Osteocyte (in vitro differentiated cells): ENCODE measurements at regions not wholly inside any gene's neighbourhood (a gene's known extent, or its start where the extent isn't known, plus 50 kb on each side); places are given as distances from the start of the nearest gene placed in this dataset.

Source experiments
- DNase-seq: peaks from one replicate; pipeline ENCODE4 v3.0.0; 2021; ENCODE audit warnings: mixed read lengths; ENCODE audit not compliant: unreplicated experiment; ENCODE audit errors: extremely low spot score
- H3K27ac Mint-ChIP-seq: one replicate; pipeline ENCODE4 v1.8.0; 2021; ENCODE audit warnings: mild to moderate bottlenecking, mixed read lengths; ENCODE audit not compliant: unreplicated experiment
- H3K27me3 Mint-ChIP-seq: one replicate; pipeline ENCODE4 v1.8.0; 2021; ENCODE audit warnings: mixed read lengths; ENCODE audit not compliant: unreplicated experiment
- H3K36me3 Mint-ChIP-seq: one replicate; pipeline ENCODE4 v1.8.0; 2021; ENCODE audit warnings: mixed read lengths; ENCODE audit not compliant: unreplicated experiment
- H3K4me1 Mint-ChIP-seq: one replicate; pipeline ENCODE4 v1.8.0; 2021; ENCODE audit warnings: mixed read lengths; ENCODE audit not compliant: unreplicated experiment
- H3K4me3 Mint-ChIP-seq: one replicate; pipeline ENCODE4 v1.8.0; 2021; ENCODE audit warnings: mild to moderate bottlenecking, moderate library complexity, mixed read lengths; ENCODE audit not compliant: unreplicated experiment
- H3K9me3 Mint-ChIP-seq: one replicate; pipeline ENCODE4 v1.8.0; 2021; ENCODE audit warnings: mixed read lengths; ENCODE audit not compliant: unreplicated experiment
- TF ChIP-seq, protein P1 (sequence below): fragments of 200-600 bp; sonication (generic); IDR thresholded peaks from 2 replicates; pipeline ENCODE4 v1.5.0; 2021; ENCODE audit warnings: antibody characterized with exemption, mild to moderate bottlenecking, moderate library complexity

DNA sequence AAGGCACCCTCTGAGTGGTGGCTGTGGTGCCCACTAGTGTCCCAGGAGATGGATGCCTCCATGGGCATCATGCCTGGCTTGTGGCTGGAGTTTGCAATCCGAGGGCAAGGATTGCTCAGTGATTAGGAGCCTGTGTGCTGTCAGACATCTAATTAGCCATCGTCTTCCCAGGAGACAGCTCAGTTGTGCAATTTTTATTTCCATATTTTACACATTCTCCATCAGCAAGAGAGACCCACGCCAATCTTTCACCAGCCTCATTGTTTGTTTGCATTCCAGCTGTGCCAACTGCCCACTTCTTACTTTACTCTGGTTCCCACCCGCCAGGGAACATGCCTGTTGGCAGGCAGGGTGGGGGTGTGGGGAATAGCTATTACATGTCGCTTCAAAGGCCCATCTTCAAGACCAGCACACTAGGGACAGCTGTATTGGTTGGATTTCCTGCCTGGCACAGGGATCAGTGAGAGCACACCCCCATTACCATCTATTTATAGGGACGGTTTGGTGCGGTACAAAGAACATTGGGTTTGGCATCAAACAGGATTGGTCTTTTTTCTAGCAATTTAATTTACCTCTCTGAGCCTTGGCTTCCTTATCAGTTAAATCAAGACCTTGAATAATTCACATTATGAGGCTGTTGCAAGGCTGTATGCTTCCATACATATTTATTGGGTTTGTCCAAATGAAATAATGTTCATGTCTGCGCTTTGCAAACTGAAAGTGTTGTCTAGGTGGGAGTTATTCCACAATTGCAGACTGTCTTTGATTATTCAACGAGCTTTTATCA is 80.7 kb upstream of the NAV2 start:
- Mint-ChIP-seq H3K36me3 (no peaks in the 10 kb centered on the region), H3K27me3 (no peaks in the 10 kb centered on the region), H3K4me3 (no peak overlapping the region), H3K4me1 (peaks cover 42% of the 10 kb centered on the region), H3K9me3 (peaks cover 6% of the 10 kb centered on the region), H3K27ac (peak overlapping the region; percentile 31)
- no peak for DNase-seq
- TF ChIP-seq, protein P1, sequence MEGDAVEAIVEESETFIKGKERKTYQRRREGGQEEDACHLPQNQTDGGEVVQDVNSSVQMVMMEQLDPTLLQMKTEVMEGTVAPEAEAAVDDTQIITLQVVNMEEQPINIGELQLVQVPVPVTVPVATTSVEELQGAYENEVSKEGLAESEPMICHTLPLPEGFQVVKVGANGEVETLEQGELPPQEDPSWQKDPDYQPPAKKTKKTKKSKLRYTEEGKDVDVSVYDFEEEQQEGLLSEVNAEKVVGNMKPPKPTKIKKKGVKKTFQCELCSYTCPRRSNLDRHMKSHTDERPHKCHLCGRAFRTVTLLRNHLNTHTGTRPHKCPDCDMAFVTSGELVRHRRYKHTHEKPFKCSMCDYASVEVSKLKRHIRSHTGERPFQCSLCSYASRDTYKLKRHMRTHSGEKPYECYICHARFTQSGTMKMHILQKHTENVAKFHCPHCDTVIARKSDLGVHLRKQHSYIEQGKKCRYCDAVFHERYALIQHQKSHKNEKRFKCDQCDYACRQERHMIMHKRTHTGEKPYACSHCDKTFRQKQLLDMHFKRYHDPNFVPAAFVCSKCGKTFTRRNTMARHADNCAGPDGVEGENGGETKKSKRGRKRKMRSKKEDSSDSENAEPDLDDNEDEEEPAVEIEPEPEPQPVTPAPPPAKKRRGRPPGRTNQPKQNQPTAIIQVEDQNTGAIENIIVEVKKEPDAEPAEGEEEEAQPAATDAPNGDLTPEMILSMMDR = no peak

DNA sequence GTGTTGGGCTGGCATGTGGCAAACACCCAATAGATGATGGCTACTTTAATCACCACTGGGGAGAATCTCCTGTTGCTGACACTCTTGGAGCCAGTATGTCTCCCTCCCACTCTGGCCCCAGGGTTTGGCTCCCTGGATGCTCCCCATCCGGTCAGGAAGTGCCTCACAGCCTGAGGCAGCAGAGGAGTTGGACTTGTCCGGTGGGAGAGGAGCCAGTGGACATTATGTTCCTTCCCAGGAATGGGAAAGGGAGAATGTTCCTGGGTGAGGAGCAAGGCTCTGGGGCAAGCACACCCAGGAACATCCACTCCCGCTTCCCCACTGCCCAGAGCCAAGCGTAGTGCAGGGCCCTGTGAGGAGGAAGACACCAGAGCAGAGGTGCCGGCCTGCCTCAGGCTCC is 84.6 kb upstream of the NAV2 start:
- no peak overlapping the region for H3K4me3 Mint-ChIP-seq
- peak overlapping the region; percentile 78 for H3K27ac Mint-ChIP-seq
- H3K27me3 Mint-ChIP-seq = no peaks in the 10 kb centered on the region
- DNase-seq = no peak
- peaks cover 2% of the 10 kb centered on the region for H3K36me3 Mint-ChIP-seq
- peaks cover 43% of the 10 kb centered on the region for H3K4me1 Mint-ChIP-seq
- TF ChIP-seq, protein P1 = no peak
- peaks cover 14% of the 10 kb centered on the region for H3K9me3 Mint-ChIP-seq

DNA sequence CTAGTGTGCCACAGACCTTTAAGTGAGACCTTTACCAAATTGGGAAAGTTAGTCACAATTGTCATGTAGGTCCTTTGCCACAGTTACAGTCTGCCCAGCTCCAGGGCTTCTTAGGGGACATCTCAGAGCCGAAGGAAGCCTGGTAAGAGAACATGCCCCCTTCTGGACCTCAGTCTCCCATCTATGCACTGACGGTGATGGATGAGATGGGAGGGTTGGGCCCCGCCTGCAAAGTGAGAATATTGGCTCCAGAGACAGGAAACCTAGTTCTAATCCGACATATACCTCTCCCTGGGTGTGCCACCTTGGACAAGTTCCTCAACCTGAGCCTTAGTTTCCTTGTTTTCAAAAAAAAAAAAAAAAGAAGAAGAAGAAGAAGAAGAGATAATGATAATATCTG is 85.1 kb upstream of the NAV2 start:
- Mint-ChIP-seq H3K9me3 (peaks cover 14% of the 10 kb centered on the region), H3K4me1 (peaks cover 39% of the 10 kb centered on the region), H3K36me3 (peaks cover 3% of the 10 kb centered on the region), H3K27me3 (no peaks in the 10 kb centered on the region), H3K4me3 (no peak overlapping the region), H3K27ac (peak overlapping the region; percentile 78)
- TF ChIP-seq, protein P1 = no peak
- no peak for DNase-seq

DNA sequence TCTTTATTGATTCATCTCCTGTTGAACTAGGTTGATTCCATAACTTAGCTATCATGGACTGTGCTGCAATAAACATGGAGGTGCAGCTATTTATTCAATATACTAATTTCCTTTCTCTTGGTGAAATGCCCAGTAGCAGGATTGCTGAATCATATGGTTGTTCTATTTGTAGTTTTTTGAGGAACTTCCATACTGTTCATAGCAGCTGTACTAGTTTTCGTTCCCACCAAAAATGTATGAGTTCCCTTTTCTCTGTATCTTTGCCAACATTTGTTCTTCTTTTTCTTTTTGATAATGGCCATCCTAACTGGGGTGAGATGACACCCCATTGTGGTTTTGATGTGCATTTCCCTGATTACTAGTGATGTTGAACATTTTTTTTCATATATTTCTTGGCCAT is 87.2 kb upstream of the NAV2 start:
- Mint-ChIP-seq H3K27me3 (peaks cover 2% of the 10 kb centered on the region), H3K4me1 (peaks cover 24% of the 10 kb centered on the region), H3K9me3 (peaks cover 23% of the 10 kb centered on the region), H3K36me3 (peaks cover 11% of the 10 kb centered on the region), H3K27ac (no peak overlapping the region), H3K4me3 (no peak overlapping the region)
- TF ChIP-seq, protein P1 = no peak
- DNase-seq = no peak

DNA sequence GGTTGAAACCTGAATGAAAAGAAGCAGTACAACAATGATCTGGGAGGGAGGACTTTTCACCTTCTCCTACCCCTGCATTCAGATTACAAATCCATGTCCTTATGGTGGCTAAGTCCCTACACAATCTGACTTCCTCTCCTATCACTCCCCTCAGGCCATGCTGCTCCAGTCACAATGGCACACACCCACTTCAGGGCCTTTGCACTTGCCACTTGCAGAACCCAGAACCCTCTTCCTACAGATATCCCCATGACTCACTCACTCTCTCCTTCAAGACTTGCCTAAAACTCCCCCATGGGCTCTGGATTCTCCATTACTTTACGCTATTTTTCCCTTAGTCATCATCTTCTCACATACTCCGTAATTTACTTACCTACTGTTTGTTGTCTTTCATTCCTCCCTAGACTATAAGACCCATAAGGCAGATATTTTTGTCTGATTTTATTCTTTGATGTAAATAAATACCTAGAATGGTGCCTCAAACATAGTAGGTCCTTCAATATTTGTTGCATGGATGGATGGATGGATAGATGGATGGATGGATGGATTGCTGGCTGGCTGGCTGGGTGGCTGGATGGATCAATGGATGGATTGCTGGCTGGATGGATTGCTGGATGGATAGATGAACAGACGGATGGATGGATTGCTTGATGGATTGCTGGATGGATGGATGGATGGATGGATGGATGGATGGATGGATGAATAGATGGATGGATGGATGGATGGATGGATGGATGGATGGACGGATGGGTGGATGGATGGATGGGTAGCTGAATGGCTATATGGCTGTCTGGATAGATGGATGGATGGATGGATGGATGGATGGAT is 94.7 kb upstream of the NAV2 start:
- no peak for DNase-seq
- Mint-ChIP-seq H3K27ac (no peak overlapping the region), H3K9me3 (peaks cover 9% of the 10 kb centered on the region), H3K27me3 (peaks cover 2% of the 10 kb centered on the region), H3K36me3 (peaks cover 9% of the 10 kb centered on the region), H3K4me1 (peaks cover 29% of the 10 kb centered on the region), H3K4me3 (no peak overlapping the region)
- TF ChIP-seq, protein P1 = no peak
